A673 (cell line): ENCODE measurements at regions not wholly inside any gene's neighbourhood (a gene's known extent, or its start where the extent isn't known, plus 50 kb on each side); places are given as distances from the start of the nearest gene placed in this dataset.
"Not testable (repeated sequence)": the region's sequence is repeated elsewhere in the genome, so short reads cannot be mapped to it uniquely, and the experiment has no call there.

Experiments
- EZH2 ChIP-seq: fragments of 200-600 bp; sonication (generic); IDR thresholded peaks from 2 replicates; pipeline ENCODE4 v1.6.1; 2017; ENCODE audit warnings: borderline replicate concordance, low read depth, mild to moderate bottlenecking, mixed read lengths, antibody characterized with exemption, low read length; ENCODE audit not compliant: poor library complexity, severe bottlenecking
- TF ChIP-seq, protein P1 (sequence below): fragments of 300-800, 200-600 bp; sonication (generic); conservative IDR thresholded peaks from 2 replicates; pipeline ENCODE4 v1.5.1; 2017; ENCODE audit warnings: low read depth, mild to moderate bottlenecking, antibody characterized with exemption, low read length, moderate library complexity, mixed read lengths

DNA sequence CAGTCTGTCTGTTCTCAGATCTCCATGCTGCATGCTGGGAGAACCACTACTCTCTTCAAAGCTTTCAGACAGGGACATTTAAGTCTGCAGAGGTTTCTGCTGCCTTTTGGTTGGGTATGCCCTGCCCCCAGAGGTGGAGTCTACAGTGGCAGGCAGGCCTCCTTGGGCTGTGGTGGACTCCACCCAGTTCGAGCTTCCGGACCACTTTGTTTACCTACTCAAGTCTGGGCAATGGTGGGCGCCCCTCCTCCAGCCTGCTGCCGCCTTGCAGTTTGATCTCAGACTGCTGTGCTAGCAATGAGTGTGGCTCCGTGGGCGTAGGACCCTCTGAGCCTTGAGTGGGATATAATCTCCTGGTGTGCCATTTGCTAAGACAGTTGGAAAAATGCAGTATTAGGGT, 317.1 kb downstream of the COL12A1 start:
- TF ChIP-seq, protein P1, sequence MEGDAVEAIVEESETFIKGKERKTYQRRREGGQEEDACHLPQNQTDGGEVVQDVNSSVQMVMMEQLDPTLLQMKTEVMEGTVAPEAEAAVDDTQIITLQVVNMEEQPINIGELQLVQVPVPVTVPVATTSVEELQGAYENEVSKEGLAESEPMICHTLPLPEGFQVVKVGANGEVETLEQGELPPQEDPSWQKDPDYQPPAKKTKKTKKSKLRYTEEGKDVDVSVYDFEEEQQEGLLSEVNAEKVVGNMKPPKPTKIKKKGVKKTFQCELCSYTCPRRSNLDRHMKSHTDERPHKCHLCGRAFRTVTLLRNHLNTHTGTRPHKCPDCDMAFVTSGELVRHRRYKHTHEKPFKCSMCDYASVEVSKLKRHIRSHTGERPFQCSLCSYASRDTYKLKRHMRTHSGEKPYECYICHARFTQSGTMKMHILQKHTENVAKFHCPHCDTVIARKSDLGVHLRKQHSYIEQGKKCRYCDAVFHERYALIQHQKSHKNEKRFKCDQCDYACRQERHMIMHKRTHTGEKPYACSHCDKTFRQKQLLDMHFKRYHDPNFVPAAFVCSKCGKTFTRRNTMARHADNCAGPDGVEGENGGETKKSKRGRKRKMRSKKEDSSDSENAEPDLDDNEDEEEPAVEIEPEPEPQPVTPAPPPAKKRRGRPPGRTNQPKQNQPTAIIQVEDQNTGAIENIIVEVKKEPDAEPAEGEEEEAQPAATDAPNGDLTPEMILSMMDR, result not testable (repeated sequence)
- not testable (repeated sequence) for TF ChIP-seq EZH2
